ENCODE measurements at regions not wholly inside any gene's neighbourhood (a gene's known extent, or its start where the extent isn't known, plus 50 kb on each side); places are given as distances from the start of the nearest gene placed in this dataset.
"Not testable (repeated sequence)": the region's sequence is repeated elsewhere in the genome, so short reads cannot be mapped to it uniquely, and the experiment has no call there.

DNA sequence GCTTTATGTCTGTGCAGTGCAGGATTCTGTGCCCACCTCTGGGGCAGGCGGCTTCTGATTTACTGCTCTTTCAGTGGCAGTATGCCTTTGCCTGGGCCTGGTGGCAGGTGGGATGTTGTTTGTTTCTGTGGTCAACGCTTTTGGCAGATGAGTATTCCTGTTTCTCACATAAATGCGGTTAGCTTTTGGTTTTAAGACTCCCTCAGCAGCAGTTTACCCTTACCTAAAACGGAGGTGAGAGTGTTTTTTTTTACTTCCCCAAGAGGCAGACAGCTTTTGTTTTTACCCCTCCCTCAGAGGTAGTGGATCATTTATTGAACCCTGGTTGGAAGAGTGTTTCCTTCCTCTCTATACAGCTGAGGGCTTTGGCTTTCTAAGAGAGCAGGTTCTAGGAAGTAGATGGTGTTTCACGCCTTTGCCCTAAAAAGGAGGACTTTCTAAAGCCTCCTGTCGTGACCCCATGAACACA is 134.1 kb upstream of the PLSCR5 start:
- intact Hi-C loops (cut with DNase I), result no loop called here

GRCh38 chr3:146732325-146732724 is 127.2 kb upstream of the PLSCR5 start:
- intact Hi-C loops (cut with DNase I), result no loop called here
- no peak for DNase-seq (ENCODE audit: low spot score)

More for the DNA sequence above, 134.1 kb upstream of the PLSCR5 start:
- no peak for DNase-seq (ENCODE audit: low spot score)

DNA sequence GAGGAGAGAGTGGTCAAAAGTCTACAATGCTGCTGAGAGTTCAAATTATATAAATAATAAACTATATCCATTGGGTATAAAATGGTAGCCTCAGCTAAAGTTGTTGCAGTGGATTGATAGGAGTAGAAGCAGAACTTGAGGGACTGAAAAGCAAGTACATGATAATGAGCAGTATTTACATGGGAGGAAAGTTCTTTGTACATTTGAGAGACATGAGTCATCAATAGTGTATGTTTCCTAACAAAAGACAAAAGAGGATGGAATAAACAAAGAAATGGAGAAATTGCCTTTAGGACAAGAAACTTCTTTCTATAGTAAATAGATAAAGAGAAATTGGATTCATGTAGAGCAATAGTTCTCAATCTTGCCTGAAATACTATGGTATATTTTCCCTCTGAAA is 110.0 kb upstream of the PLSCR5 start:
- intact Hi-C loops (cut with DNase I), result no loop called here

GRCh38 chr3:146712806-146713205 is 107.7 kb upstream of the PLSCR5 start:
- no peak for DNase-seq (ENCODE audit: low spot score)
- intact Hi-C loops (cut with DNase I), result no loop called here

More for the DNA sequence above, 110.0 kb upstream of the PLSCR5 start:
- no peak for DNase-seq (ENCODE audit: low spot score)

DNA sequence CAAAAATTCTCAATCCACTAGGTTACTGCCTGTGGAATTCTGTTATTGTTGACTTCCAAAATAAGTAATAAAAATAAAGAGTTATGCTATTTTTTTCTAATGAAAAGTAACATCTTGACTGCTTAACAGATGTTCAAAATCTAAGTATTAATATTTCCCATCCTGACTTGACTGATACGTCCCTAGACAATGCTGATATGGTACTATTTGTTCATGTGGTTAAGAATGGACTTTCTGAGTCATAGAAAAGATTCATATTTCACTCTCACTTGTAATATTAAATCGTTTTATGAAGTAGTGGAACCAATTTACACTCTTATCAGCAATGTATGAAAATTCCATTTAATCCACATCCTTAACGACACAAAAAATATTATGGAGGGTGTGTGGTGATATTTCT is 104.8 kb upstream of the PLSCR5 start:
- no peak for DNase-seq (ENCODE audit: low spot score)
- intact Hi-C loops (cut with DNase I), result no loop called here

DNA sequence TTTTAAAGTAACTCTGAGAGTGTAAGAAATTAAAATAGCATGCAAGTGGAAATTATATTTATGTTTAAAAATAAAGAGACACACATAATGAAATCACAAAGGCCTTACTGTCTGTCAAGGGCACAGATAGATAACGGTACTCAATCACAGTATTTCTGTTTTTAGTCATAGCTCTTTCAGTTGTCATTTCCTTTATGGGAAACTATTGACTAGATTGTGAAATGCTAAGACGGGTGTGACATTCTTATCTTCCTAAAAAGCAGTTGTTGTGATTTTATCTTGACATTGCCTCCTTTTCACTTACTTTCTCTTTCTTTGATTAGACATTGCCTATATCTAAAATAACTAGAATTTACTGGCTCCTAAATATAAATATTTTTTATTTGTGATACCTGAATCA is 100.1 kb upstream of the PLSCR5 start:
- DNase-seq (ENCODE audit: low spot score), result no peak
- intact Hi-C loops (cut with DNase I), result no loop called here

GRCh38 chr3:146702237-146702636 is 97.1 kb upstream of the PLSCR5 start:
- intact Hi-C loops (cut with DNase I), result no loop called here
- no peak for DNase-seq (ENCODE audit: low spot score)

GRCh38 chr3:146701246-146701645 is 96.1 kb upstream of the PLSCR5 start:
- intact Hi-C loops (cut with DNase I), result no loop called here

DNA sequence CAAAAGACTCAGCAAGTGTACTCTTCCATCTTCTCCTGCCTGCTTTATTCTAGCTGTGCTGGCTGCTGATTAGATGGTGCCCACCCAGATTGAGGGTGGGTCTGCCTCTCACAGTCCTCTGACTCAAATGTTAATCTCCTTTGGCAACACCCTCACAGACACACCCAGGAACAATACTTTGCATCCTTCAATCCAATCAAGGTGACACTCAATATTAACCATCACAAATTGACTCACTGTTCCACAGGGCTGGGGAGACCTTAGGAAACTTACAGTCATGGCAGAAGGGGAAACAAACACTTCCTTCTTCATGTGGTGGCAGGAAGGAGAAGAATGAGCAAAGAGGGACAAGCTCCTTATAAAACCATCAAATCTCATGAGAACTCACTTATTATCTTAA is 94.9 kb upstream of the PLSCR5 start:
- intact Hi-C loops (cut with DNase I); DNase-seq (ENCODE audit: low spot score): not testable (repeated sequence)

More at GRCh38 chr3:146701246-146701645, 96.1 kb upstream of the PLSCR5 start:
- no peak for DNase-seq (ENCODE audit: low spot score)

DNA sequence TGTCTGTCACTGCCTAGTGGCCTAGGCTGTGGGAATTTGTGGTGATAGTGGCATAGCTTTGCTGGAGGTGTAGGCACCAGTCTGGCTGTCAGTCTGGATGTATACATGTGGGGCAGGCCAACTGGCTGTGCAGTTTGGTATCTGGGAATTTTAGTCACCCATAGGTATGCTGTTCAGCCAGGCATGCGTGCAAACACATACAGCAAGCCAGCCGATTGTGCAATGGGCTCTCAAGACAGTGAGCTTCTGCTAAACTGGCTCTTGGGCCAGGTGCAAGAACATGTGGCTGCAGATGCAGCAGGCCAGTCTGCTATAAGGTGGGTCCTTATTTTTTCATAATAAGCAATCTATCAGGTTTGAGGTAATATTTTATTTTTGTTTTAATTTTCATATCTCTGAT is 87.1 kb upstream of the PLSCR5 start:
- intact Hi-C loops (cut with DNase I), result no loop called here
- no peak for DNase-seq (ENCODE audit: low spot score)

- intact Hi-C loops (cut with DNase I), result no loop called here
- DNase-seq (ENCODE audit: low spot score), result no peak
Measured at GRCh38 chr3:146685050-146685814, 80.1 kb upstream of the PLSCR5 start.

- intact Hi-C loops (cut with DNase I), result no loop called here
- no peak for DNase-seq (ENCODE audit: low spot score)
Measured at GRCh38 chr3:146682171-146682570, 77.0 kb upstream of the PLSCR5 start.

- intact Hi-C loops (cut with DNase I), result no loop called here
- DNase-seq (ENCODE audit: low spot score), result no peak
Measured at GRCh38 chr3:146680617-146681016, 75.5 kb upstream of the PLSCR5 start.

DNA sequence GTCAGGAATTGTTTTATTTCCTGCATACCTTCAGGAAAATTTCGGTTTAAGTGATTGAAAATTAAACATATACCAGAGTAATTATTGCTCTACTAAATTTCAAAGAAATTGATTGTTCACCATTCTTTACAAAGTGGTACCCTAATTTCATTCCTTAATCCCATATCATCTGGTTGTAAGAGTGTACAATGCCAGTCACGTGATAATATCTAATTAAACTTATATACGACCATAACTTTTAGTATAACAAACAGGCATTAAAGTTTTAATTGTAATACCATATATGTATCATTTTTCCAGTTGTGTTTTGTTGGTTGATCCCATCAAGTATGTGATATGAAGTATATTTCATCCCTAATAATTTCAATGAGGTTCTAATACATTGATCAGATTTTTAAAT is 74.8 kb upstream of the PLSCR5 start:
- DNase-seq (ENCODE audit: low spot score), result no peak
- intact Hi-C loops (cut with DNase I), result no loop called here

DNA sequence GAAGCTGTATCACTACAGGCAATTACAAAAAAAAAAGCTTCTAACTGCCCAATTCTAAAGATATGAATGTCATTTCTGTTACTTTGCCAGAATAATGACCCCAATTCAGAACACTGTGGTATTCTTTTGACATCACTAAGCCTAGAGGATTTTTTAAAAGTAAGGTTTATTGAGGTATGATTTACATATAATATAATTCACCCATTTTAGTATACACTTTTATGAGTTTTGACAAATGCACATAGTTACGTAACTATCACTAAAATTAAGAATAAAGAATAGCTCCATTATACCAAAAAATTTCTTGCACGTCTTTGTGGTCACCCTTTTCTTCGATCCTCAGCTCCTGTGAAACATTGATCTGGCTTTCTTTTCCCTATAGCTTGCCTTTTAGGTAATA is 74.0 kb upstream of the PLSCR5 start:
- intact Hi-C loops (cut with DNase I), result no loop called here
- no peak for DNase-seq (ENCODE audit: low spot score)

DNA sequence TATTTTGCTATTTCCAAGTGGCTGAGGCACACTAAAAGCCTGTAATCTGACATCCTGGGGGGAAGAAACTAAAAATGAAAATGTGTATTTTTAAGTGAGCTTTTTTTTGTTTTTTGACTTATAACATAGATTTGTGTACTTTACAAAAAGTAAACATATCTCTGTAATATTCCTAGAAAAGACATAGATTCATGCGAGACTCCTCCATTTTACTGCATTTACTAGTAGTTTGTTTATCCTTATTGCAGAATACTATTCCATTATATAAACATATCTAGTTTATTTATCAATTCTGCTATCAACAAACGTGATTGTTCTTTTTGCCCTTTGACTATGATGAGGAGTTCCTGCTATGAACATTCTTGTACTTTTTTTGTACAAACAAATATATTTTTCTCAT is 67.8 kb upstream of the PLSCR5 start:
- DNase-seq (ENCODE audit: low spot score), result no peak
- intact Hi-C loops (cut with DNase I), result no loop called here

DNA sequence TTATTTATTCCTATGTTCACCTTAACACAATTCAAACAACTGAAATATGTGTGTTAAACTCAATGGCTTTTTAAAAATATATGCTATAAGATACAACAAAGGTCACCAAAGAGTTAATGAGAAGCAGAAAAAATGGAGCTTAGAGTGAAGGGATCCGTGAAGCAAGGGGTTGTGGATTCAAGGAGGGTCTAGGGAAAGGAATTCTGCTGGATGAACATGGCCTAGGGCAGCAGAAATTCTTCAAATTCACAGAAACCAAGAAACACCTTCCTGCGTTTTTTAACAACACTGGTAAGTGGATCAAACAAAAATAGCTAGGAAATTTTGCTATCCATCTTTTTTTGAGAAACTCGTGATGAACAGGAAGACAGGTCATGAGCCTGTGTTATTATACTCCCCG is 59.3 kb upstream of the PLSCR5 start:
- intact Hi-C loops (cut with DNase I), result no loop called here
- DNase-seq (ENCODE audit: low spot score), result no peak

DNA sequence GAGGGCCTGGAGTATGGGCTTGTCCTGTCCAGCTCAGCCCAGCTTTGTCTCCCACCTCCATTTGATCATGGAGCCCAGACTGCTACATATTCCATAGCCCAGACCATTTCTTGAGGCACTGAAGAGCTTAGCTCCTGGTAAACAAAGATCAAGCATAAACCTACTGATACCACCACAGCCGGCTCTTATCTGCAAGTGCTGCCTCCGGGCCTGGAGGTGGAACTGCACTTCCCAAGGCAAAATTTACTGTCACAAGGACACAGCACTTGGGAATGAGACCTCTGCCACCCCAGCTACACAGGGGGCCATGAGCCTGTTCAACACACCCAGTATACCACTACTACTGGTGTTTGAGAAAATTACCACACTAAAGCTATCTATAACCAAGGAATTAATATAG is 53.7 kb upstream of the PLSCR5 start:
- intact Hi-C loops (cut with DNase I), result no loop called here
- DNase-seq (ENCODE audit: low spot score), result no peak

DNA sequence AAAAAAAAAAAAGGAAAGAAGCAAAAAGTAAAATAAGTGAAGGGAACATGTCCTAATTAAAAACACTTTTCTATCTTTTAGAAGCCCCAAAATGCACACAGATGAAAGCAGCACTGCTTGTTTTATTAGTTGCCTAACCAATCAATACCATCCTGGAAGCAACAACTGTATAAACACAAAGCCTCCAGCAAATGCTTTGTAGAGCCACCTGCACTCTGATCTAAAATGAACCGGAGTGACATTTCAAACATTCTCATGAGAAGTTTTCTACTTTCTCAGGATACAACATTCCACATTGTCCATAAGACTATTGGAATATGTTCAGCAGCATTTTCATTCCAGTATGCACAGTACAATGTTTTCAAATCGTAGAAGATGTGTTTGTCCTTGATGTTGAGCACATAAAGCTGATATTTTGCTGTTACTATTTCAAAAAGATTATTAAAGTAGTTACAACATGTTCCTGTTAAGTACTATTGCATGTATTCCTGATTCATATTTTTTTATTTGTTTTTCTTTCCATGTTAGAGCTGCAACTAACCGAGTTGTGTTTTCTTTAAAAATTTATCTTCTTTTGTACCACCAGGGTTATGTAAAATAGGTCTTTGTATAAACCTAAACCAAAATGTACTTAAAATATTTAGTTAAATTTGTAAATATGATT is 50.3 kb upstream of the PLSCR5 start:
- intact Hi-C loops (cut with DNase I), result no loop called here
- DNase-seq (ENCODE audit: low spot score), result no peak

Data from posterior vena cava (tissue), 2 donors.